WI38 (cell line): ENCODE measurements at regions not wholly inside any gene's neighbourhood (a gene's known extent, or its start where the extent isn't known, plus 50 kb on each side); places are given as distances from the start of the nearest gene placed in this dataset.
"Not testable (repeated sequence)": the region's sequence is repeated elsewhere in the genome, so short reads cannot be mapped to it uniquely, and the experiment has no call there.

Experiments used
- H3K4me3 ChIP-seq: 2 replicates; pipeline ENCODE4 v1.5.1; 2011; ENCODE audit warnings: low read depth, mild to moderate bottlenecking, control low read depth, low read length
- TF ChIP-seq, protein P1 (sequence below): IDR thresholded peaks from 2 replicates; pipeline ENCODE4 v1.5.1; 2012; ENCODE audit warnings: low read depth, mild to moderate bottlenecking, control low read depth, low read length

DNA sequence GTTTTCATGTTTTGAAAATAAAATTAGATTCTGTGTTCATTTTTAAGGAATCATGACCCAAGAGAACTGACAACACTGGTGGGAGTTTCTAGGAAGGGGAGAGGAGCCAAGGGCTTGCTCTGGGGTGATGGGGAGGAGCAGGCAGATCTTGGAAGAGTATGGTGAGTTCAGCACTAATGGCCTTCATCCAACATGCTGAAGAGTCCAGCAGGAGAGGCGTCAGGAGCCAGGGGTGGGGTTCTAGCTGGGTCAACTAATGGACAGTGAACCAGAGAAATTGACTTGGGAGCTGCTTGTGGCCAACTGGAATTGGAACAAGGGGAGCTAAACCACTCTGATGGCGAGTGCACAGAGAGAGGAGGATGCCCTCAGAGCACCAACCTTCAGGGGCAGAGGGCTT, 107.1 kb downstream of the MRPL14 start:
- TF ChIP-seq, protein P1, sequence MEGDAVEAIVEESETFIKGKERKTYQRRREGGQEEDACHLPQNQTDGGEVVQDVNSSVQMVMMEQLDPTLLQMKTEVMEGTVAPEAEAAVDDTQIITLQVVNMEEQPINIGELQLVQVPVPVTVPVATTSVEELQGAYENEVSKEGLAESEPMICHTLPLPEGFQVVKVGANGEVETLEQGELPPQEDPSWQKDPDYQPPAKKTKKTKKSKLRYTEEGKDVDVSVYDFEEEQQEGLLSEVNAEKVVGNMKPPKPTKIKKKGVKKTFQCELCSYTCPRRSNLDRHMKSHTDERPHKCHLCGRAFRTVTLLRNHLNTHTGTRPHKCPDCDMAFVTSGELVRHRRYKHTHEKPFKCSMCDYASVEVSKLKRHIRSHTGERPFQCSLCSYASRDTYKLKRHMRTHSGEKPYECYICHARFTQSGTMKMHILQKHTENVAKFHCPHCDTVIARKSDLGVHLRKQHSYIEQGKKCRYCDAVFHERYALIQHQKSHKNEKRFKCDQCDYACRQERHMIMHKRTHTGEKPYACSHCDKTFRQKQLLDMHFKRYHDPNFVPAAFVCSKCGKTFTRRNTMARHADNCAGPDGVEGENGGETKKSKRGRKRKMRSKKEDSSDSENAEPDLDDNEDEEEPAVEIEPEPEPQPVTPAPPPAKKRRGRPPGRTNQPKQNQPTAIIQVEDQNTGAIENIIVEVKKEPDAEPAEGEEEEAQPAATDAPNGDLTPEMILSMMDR, result no peak
- H3K4me3 ChIP-seq, result no peak overlapping the region

DNA sequence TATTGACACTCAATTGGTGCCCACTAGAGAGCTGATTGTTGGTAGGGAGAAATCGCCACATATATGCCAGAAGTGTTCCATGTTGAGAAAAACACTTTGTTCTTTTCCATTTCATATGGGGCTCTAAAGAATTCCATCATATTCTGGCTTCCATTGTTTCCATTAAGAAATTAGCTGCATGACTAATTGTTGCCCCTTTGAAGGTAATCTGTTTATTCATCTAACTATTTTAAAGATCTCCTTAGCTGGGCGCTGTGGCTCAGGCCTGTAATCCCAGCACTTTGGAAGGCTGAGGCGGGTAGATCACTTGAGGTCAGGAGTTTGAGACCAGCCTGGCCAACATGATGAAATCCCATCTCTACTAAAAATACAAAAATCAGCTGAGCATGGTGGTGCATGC, 109.9 kb downstream of the MRPL14 start:
- not testable (repeated sequence) for H3K4me3 ChIP-seq

DNA sequence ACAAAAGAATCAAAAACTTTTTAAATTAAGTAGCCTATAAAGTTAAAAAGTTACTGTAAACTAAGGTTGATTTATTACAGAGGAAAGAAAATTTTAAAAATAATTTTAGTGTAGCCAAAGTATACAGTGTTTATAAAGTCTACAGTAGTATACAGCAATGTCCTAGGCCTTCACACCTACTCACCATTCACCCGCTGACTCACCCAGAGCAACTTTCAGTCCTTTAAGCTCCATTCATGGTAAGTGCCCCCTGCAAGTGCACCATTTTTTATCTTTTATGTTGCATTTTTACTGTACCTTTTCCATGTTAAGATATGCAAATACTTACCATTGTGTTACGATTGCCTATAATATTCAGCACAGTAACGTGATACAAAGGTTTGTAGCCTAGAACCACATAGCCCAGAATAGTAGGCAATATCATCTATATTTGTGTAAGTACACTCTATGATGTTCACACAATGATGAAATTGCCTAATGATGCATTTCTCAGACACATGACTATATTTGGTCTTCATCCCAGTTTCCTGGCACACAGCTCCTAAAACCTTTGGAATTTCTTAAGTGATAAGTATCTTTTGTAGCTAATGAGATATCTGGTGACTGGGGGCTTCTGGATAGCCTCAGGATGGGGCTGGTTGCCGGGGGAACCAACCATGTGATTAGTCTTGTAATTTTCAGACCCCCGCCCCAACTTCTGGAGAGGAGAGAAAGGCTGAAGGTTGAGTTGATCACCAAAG, 111.0 kb downstream of the MRPL14 start:
- TF ChIP-seq, protein P1, result no peak
- H3K4me3 ChIP-seq, result no peak overlapping the region

DNA sequence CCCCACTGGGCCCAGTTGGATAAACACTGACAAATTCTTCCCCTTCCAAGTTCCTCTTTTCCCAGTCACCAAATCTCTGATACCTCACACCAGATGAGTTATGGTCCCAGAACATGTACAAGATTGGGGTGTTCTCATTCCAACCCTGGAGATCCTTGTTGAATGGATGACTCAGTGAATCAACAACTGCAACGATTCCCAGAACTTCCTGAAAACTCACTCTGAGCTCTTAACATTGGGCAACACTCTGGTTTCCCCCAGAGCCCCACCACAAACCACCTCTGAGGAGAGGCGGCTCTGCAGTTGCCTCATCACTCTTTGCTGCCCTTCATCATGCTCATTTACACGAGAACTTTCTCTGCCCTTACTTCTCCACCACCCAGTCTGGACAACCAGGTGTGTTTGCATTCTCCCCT, 115.2 kb downstream of the MRPL14 start:
- H3K4me3 ChIP-seq, result no peak overlapping the region
- TF ChIP-seq, protein P1, result no peak

DNA sequence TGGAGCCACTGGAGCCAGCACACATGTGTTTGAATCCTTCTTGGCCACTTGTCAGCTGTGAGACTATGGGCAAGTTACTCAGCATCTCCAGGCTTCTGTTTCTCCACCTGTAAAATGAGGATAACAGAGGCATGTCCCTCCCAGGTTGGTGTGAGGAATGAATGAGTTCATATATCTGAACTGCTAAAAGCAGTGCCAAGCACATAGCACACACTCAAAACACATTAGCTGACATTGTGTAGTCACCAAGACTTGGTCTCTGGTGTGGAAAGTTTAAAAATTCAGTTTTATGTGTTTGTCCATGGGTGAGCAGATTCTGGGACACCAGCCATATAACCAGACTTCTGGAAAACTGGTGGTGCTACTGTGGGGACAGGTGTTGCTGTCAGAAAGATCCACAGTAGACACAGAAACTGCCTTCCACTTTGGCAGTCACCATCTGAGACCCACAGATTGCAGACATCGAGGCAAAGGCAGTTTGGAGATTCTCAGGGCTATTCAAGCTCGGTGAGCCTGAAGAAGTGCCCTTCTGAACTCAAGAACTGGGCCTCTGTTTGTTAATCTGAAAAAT, 115.8 kb downstream of the MRPL14 start:
- H3K4me3 ChIP-seq, result no peak overlapping the region; the same call in 1 of the 2 replicates
- TF ChIP-seq, protein P1, result no peak

DNA sequence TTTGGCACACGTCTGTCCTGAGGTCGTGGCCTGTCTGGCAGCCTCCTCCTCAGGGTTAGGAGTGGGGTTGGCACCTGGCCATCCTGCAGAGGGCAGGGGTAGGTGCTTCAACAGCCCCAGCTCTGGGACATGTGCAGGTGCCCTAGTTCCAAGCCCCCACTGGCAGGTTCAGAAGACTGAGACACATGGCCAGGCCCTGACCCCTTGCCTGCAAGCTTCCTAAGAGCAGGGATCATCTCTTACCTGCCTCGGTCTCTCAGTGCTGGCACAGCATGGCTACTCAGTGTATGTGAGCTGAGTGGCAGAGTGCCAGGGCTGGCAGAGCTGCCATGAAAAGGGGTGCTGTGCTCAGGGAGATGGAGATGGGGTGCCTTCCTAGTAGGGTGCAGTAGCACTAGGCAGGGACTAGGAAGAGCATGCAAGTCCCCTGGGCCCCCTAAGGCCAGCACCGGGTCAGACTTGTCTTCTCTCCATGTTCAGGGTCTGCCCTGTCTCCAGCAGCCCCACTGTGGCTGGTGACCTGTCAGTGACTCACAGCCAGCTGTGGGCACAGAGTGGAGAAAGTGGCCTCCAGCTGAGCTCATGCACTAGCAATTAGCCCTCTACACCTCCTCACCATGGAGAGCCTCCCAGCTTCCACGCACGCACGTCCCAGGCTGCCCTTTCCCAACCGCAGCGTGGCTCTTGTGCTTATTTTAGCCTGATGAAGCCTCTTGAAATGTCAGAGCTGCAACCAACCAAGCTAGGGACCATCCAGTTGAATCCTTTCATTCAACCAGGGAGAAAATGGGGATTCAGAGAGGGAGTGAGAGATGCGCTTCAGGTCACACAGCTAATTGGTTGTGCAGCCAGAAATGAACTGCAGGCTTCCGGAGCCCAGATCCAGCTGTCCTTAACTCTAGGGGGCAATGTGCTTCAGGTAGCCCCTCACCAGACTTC, 116.6 kb downstream of the MRPL14 start:
- TF ChIP-seq, protein P1, result no peak
- H3K4me3 ChIP-seq, result no peak overlapping the region; the same call in 1 of the 2 replicates

DNA sequence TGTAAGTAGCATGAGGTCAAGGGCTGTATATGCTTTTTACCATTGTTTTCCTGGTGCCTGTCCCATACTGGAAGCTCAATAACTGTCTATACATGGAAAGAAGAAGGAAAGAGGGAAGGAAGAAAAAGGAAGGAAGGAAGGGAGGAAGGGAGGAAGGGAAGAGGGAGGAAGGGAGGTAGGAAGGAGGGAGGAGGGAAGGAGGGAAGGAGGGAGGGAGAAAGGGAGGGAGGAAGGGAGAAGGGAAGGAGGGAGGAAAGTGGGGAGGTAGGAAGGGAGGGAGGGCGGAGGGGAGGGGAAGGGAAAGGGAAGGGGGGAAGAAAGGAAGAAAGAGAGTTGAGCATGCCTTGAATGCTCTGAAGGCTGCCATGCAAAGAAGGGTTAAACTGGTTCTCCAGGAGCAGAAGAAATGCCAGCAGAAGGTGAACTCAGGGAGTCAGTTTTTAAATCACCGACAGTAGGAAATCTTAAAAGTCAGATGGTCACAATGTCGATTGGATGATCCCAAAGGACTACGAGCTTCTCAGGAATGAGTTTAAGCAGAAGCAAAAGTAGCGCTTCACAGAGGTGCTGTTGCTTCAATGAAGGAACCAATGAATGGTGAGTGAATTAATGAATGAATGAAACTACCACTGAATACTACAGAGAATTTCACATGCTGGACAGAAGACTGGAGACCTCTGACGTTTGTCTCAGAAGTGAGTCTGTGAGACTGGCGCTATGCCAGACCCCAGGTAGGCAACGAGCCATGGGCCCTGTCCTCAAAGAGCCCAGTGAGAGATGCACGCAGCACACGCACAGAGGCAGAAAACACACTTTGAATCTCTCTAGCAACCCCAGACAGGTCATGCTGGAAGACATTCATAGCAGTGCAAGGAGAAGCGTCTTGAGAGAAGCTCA, 117.6 kb downstream of the MRPL14 start:
- TF ChIP-seq, protein P1, result no peak
- H3K4me3 ChIP-seq, result no peak overlapping the region
